NAMALWA (cell line): ENCODE measurements at regions not wholly inside any gene's neighbourhood (a gene's known extent, or its start where the extent isn't known, plus 50 kb on each side); places are given as distances from the start of the nearest gene placed in this dataset.
A peak's percentile ranks its signal among the peaks of the same experiment; 100 is the strongest.
"Not testable (repeated sequence)": the region's sequence is repeated elsewhere in the genome, so short reads cannot be mapped to it uniquely, and the experiment has no call there.

ENCODE experiments used
- DNase-seq: peaks from one replicate; pipeline ENCODE4 v3.0.0-alpha.2; 2015; ENCODE audit warnings: low spot score

DNA sequence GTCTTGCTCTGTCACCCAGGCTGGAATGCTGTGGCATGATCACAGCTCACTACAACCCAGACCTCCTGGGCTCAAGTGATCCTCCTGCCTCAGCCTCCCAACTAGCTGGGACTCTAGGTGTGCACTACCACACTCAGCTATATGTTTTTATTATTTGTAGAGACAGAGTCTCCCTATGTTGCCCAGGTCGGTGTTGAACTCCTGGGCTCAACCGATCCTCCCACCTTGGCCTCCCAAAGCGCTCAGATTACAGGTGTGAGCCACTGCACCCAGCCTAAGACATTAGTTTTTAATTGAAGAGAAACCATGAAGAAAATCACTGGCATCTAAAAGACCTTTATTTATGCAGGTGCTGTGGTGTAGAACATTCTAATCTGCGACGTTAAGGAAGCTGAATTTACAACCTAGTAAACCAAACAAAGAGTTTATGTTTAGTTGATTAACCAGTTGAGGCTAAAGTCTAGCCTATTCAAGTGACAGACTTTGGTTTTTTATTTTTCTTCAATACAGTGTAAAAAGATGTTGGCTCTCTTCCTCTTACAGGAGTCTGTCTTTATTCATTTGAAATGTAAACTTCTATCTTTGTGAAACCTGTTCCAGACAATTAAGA lies 52.5 kb upstream of the NBL1 start:
- DNase-seq, result no peak

DNA sequence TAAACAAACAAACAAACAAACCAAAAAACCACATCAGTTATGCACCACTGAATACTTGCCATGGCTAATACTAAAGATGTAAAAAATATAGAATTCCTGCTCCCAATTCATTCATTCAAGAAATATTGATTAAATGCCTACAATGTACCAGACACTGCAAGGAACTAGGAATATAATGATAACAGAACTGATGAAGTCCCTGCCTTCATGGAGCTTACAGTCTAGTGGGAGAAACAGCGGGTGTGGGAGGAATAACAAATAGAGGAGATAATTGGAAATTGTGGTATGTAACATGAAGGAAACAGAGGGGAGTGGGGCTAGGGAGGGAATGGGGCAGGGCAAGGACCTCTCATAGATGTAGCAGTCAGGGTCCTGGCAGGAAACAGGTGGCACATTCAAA lies 58.6 kb upstream of the NBL1 start:
- DNase-seq, result no peak

DNA sequence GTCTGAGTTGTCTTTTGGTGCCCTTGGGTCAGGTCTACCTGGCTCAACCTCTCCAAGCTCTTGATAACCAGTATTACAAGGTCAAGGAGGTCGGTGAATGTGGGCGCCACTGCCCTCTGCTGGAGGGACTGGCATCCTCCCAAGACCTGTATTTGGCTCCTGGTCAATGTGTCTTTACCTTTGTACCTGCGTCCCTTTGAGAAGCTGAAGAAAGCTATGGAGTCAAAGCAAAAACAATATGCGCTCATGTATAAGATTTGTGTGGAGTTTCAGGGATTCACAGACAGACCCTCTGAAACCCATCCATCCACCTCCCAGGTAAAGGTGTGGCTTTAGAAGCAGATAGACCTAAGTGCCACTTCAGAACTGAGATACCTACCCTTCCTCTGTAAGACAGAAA lies 61.8 kb upstream of the NBL1 start:
- peak; percentile 78 for DNase-seq

DNA sequence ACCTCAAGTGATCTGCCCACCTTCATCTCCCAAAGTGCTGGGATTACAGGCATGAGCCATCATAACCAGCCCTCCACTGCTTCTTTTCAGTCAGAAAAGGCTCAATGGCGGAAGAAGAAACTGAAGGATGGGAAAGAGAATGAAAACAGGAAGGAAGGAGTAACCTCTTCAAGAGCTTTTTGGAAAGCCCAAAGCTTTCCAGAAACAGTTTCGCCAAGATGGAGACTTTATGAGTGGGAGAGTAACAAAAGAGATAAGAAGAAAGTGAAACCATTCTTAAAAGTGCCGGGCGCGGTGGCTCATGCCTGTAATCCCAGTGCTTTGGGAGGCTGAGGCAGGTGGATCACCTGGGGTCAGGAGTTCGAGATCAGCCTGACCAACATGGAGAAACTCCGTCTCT lies 62.7 kb upstream of the NBL1 start:
- no peak for DNase-seq

DNA sequence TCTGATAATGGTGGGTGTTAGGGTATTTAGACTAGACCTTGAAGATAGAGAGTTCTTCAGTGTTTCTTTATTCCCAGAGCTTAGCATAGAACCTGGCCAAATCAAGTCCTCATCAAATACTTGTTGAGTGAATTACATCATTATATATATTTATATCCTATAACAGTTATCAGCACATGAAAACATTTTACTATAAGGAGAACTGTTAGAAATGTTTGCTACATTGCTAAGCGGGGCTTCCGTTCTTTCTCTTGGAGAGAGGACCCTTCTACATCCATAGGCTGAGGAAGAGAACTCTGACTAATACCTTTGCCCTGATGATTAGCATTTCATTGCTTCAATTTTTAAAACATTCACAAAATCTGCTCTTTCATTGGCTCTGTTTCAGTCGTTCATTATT lies 66.5 kb upstream of the NBL1 start:
- DNase-seq, result no peak

- no peak for DNase-seq
Observed at GRCh38 chr1:19577036-19577435, 67.1 kb upstream of the NBL1 start.

GRCh38 chr1:19569786-19570185 lies 74.3 kb upstream of the NBL1 start:
- DNase-seq, result no peak

- no peak for DNase-seq
Observed at GRCh38 chr1:19567041-19567440, 77.1 kb upstream of the NBL1 start.

DNA sequence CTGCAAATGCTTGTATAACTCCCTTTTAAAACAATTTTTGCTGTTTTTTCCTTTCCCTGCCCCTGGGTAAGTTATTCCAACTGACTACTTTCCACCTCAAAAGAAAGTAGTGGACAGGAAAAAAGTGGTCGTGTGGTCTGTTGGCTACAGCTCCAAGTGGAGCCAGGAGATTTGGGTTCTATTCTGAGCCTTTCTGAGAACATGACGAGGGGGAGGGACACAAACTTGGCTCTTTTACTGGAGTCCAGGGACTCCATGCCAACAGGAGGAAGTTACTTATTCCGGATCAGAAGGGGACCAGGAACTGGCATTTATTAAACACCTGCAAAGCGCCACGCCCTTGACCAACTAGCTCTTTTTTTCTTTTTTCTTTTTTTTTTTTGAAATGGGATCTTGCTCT lies 79.0 kb upstream of the CAPZB start:
- no peak for DNase-seq

- no peak for DNase-seq
Observed at GRCh38 chr1:19563324-19564097, 78.2 kb upstream of the CAPZB start.

DNA sequence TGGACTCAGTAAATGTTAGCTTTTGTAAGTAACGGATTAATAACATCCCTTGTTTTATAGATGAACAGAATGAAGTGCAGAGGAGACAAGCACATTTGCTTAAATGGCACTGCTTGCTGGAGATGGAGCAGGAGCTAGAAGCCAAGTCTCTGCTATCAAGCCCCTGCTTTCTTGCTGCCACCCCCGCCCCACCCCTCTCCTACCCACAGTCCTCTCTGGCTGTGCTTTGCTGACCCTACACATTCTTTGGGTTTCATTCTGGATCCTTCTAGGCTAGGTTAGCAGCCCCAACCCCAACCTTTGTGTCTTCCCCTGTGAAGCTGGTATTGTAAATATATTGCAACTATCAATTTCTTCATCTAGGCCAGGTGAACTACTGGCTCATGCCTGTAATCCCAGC lies 77.5 kb upstream of the CAPZB start:
- DNase-seq, result no peak

- no peak for DNase-seq
Observed at GRCh38 chr1:19560480-19560879, 75.1 kb upstream of the CAPZB start.

DNA sequence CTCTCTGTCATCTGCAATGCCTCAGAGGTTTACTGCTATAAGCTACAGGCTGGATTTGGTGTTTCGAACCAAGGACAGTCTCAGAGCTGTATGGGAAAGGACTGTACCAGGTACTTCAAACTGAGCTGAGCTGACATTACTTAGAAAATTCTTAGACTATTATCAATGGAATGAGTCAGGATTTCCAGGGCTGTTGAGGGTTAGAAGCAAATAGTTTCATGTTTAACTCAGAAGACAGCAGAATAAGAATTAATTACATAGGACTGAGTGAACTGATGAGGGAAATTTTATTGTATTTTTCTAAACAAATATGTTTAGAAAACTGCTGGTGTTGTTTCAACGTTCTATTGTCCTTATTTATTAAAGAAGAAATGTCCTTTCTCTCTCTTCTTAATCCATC lies 74.3 kb upstream of the CAPZB start:
- DNase-seq, result no peak

DNA sequence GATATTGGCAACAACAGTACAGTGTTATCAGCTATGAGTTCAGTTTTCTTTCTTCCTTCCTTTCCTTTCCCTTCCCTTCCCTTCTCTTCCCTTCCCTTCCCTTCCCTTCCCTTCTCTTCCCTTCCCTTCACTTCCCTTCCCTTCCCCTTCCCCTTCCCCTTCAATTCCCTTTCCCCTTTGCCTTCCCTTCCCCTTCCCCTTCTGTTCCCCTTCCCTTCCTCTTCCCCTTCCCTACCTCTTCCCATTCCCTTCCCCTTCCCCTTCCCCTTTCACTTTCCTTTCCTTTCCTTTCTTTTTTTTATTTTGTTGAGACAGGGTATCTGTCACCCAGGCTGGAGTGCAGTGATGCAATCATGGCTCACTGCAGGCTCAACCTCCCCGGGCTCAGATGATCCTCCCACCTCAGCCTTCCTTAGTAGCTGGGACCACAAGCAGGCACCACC lies 72.3 kb upstream of the CAPZB start:
- no peak for DNase-seq

DNA sequence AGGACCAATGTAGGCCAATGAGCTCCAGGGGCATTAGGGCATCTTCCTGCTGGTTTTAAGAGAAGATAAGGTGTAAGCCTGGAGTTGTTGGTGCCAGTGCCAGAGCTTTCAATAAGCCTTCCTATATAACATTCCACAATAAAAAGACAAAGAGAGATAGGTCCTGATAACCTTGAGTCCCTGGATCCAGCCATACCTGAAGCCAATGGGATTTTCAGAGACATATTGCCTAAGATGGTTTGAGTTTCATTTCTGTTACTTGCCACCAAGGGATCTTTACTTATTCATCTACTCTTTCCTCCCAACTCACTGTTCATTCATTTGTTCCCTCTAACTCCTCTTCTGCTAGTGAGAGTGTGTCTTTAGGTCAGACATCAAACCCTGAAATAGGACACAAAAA lies 68.8 kb upstream of the CAPZB start:
- no peak for DNase-seq

DNA sequence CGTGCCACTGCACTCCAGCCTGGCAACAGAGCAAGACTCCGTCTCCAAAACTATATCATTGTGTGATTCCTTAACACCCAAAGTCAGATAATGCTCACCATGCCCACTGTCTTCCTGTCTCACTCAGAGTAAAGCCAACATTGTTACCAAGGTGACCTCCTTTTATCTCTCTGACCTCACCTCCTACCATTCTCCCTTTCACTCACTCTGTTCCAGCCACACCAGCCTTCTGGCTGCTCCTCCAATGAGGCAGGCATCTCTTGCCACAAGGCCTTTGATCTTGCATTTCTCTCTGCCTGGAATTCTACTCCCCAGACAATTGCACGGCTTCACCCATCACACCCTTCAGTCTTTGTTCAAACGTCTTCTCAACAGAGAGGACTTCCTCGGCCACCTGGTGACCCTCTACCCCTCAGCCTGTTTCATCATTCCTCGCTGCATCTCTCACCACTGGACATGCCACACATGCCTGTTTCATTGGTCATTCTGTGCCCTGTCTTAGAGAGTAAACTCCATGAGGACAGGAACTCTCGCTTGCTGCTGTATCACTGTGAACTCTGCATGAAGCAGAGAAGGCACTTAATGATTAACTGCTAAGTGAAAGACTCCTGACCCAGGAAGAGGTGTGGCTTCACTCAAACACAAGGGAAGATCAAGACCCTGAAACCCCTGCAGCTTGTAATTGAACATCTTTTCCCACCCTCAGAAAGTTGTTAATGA lies 67.1 kb upstream of the CAPZB start:
- no peak for DNase-seq

- DNase-seq, result not testable (repeated sequence)
Observed at GRCh38 chr1:19551837-19552236, 66.5 kb upstream of the CAPZB start.

- not testable (repeated sequence) for DNase-seq
Observed at GRCh38 chr1:19550437-19550836, 65.1 kb upstream of the CAPZB start.

DNA sequence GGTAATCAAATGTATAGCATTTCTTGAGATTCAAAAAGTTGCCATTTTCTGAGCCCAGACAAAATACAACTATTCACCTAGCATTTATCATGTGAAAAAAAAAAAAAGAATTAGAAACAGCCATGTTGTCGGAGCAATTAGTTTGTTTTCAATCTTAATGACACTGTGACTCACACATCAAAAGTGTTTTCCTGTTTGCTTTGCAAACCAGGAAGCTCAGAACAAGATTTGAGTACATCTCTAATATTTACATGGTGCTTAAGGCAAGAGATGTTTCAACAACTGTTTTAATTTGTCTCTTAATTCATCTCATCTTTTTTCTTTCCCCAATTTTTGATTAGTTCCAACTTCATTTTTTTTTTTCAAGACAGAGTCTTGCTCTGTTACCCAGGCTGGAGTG lies 62.5 kb upstream of the CAPZB start:
- DNase-seq, result no peak

DNA sequence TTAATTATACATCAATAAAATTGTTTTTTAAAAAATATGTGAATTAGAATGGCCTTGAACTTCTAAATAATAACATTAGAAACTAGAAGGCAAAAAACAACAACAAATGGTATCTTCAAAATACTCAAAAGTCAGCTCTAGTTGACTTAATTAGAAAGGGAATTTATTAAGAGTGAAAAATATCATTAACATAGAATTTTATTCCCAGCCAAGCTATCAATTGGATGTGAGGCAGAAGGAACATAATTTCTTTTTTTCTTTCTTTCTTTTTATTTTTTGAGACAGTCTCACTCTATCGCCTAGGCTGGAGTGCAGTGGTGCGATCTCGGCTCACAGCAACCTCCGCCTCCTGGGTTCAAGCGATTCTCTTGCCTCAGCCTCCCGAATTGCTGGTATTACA lies 51.2 kb upstream of the CAPZB start:
- no peak for DNase-seq

DNA sequence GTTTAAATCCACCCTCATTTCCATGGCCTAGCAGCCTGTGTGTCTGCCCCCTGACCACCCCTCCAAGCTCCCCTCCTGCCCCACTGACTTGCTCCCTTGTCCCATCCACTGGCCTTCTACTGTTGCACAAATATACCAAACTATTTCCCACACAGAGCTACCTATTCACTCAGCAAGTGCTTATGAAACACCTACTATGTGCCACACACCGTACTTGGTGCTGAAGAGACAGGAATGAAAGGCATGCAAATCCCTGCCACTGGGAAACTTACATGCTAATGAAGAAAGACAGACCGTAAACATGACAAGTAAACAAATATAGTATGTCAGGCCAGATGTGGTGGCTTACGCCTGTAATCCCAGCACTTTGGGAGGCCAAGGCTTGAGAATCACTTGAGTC lies 49.9 kb upstream of the CAPZB start:
- DNase-seq, result no peak
